ENCODE measurements at regions not wholly inside any gene's neighbourhood (a gene's known extent, or its start where the extent isn't known, plus 50 kb on each side); places are given as distances from the start of the nearest gene placed in this dataset.

DNA sequence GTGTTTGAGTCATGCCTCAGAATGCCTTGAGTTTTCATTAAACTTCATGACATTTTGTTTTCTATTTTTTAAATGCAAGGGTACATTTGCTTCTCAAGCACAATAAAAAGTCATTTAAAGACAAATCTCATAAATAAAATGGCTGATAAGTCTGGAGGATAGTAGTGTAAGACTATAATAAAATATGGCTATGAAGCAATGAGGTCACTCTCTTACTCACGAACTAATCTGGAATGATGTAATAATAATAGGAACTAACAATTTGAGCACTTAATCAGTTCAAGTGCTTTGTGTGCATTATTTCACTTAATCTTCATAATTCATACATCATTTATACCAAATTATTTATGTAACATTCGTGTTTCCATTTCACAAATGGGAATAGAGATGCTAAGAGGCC is 149.3 kb upstream of the CTTNBP2 start:
- TF ChIP-seq, protein P1, sequence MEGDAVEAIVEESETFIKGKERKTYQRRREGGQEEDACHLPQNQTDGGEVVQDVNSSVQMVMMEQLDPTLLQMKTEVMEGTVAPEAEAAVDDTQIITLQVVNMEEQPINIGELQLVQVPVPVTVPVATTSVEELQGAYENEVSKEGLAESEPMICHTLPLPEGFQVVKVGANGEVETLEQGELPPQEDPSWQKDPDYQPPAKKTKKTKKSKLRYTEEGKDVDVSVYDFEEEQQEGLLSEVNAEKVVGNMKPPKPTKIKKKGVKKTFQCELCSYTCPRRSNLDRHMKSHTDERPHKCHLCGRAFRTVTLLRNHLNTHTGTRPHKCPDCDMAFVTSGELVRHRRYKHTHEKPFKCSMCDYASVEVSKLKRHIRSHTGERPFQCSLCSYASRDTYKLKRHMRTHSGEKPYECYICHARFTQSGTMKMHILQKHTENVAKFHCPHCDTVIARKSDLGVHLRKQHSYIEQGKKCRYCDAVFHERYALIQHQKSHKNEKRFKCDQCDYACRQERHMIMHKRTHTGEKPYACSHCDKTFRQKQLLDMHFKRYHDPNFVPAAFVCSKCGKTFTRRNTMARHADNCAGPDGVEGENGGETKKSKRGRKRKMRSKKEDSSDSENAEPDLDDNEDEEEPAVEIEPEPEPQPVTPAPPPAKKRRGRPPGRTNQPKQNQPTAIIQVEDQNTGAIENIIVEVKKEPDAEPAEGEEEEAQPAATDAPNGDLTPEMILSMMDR (optimal IDR thresholded peaks at IDR 0.05 in 1 of 3, IDR thresholded peaks at IDR 0.05 in 1 of 3, conservative IDR thresholded peaks at IDR 0.05 in 1 of 3; ENCODE audit: extremely low read depth in 1 of 3, insufficient read depth in 2 of 3, low read length in 3 of 3): no peak
- TF ChIP-seq EZH2 (IDR thresholded peaks at IDR 0.05; ENCODE audit: low read length): no peak

Data from keratinocyte (primary cell).